Fibroblast of lung (primary cell): ENCODE measurements at regions not wholly inside any gene's neighbourhood (a gene's known extent, or its start where the extent isn't known, plus 50 kb on each side); places are given as distances from the start of the nearest gene placed in this dataset.

Experiments used
- DNase-seq, 2 donors: peaks; one replicate each; pipeline versions ENCODE4 v3.0.0 to v3.0.0-alpha.2; 2010; ENCODE audit warnings: low read depth in 2 of 2
- H2AFZ ChIP-seq: 2 replicates; pipeline ENCODE4 v1.5.1; 2012; ENCODE audit warnings: low read length, control low read depth, inconsistent platforms
- H3K27ac ChIP-seq: 2 replicates; pipeline ENCODE4 v1.5.1; 2011; ENCODE audit warnings: low read length, control low read depth; ENCODE audit not compliant: insufficient read depth
- H3K27me3 ChIP-seq: 2 replicates; pipeline ENCODE4 v1.5.1; 2011; ENCODE audit warnings: mild to moderate bottlenecking, low read length; ENCODE audit not compliant: control insufficient read depth, insufficient read depth
- H3K36me3 ChIP-seq: 2 replicates; pipeline ENCODE4 v1.5.1; 2011; ENCODE audit warnings: low read length; ENCODE audit not compliant: control insufficient read depth, insufficient read depth
- H3K4me1 ChIP-seq: 2 replicates; pipeline ENCODE4 v1.5.1; 2011; ENCODE audit warnings: low read length; ENCODE audit not compliant: control insufficient read depth, insufficient read depth; ENCODE audit errors: extremely low read depth
- H3K4me2 ChIP-seq: 2 replicates; pipeline ENCODE4 v1.5.1; 2011; ENCODE audit warnings: low read length, control low read depth; ENCODE audit not compliant: insufficient read depth; ENCODE audit errors: extremely low read depth
- H3K4me3 ChIP-seq, 4 experiments: fragments of 200-600 bp in 1 of 4; sonication (generic) in 1 of 4; replicated peaks in 1 of 4; 2 replicates each; pipeline ENCODE4 v1.5.1; 2011 to 2016; ENCODE audit warnings: low read length in 4 of 4, low read depth in 3 of 4, mild to moderate bottlenecking in 3 of 4, control low read depth in 2 of 4, inconsistent platforms in 1 of 4, mixed read lengths in 1 of 4; ENCODE audit not compliant: insufficient read depth in 1 of 4; ENCODE audit errors: control extremely low read depth in 1 of 4
- H3K79me2 ChIP-seq: 2 replicates; pipeline ENCODE4 v1.5.1; 2012; ENCODE audit warnings: mild to moderate bottlenecking, low read length, inconsistent platforms; ENCODE audit not compliant: control insufficient read depth, insufficient read depth
- H3K9ac ChIP-seq: 2 replicates; pipeline ENCODE4 v1.5.1; 2011; ENCODE audit warnings: mild to moderate bottlenecking, low read length, control low read depth; ENCODE audit not compliant: insufficient read depth
- H3K9me3 ChIP-seq: 2 replicates; pipeline ENCODE4 v1.5.1; 2012; ENCODE audit warnings: low read depth, low read length; ENCODE audit not compliant: control insufficient read depth, insufficient read depth
- H4K20me1 ChIP-seq: 2 replicates; pipeline ENCODE4 v1.5.1; 2011; ENCODE audit warnings: low read length; ENCODE audit not compliant: control insufficient read depth, insufficient read depth; ENCODE audit errors: extremely low read depth
- CTCF ChIP-seq, 2 donors: IDR thresholded peaks in 1 of 2; conservative IDR thresholded peaks in 1 of 2; 1 replicate in 1 of 2; 2 replicates in 1 of 2; pipeline ENCODE4 v1.5.1; 2011 to 2012; ENCODE audit warnings: low read length in 2 of 2, control low read depth in 1 of 2, inconsistent platforms in 1 of 2, low read depth in 1 of 2, mild to moderate bottlenecking in 1 of 2
- EZH2 ChIP-seq: IDR thresholded peaks from 2 replicates; pipeline ENCODE4 v1.5.1; 2012; ENCODE audit warnings: low read length, control low read depth, mild to moderate bottlenecking; ENCODE audit errors: missing control alignments

DNA sequence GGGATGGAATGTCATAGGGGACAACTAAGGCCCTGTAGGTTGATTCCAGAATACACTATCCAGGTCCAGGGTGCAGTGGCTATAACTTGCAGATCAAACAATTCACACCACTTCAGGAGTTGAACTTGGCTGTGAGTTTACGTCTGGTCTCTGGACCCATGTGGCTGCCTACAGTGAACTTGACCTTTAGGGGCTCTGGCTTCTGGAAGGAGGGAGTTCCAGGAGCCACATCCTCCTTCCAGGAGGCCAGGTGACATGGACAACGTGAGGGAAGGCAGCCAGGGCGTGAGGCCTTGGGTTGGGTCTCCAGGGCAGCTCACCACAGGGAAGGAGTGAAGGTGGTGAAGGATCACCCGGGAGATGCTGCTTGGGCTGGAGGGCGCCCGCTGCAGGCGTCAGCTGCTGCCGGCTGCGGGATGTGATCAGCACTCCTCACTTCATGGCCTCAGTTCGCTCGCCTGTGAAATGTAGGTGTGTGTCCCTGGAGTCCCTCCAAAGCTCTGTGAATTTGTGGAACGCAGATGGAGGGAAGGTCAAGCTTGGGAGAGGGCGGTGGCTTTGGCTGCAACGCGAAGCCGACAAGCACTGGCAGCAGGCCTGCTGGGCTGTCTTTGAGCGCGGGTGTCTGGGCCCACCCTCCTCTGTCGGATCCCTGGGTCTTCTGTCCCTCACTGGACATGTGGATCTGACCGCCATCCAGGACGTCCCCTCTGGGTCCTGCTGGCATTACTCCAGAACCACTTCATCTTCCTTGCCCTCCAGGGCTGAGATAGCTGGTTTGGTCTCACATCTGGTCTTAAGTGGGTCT lies 146.5 kb downstream of the GLI2 start:
- Histone ChIP-seq H4K20me1 (no peaks in the 10 kb centered on the region), H3K4me3 (no peak overlapping the region), H3K9ac (no peak overlapping the region), H3K79me2 (peaks cover 3% of the 10 kb centered on the region), H3K4me1 (no peaks in the 10 kb centered on the region), H2AFZ (no peak overlapping the region), H3K27ac (no peak overlapping the region), H3K4me2 (no peak overlapping the region), H3K27me3 (no peaks in the 10 kb centered on the region), H3K9me3 (no peaks in the 10 kb centered on the region), H3K36me3 (no peaks in the 10 kb centered on the region)
- no peak for TF ChIP-seq EZH2
- TF ChIP-seq CTCF (conservative IDR thresholded peaks at IDR 0.05 in 1 of 2, IDR thresholded peaks at IDR 0.05 in 1 of 2; ENCODE audit: low read depth in 1 of 2, low read length in 2 of 2), result no peak
- DNase-seq, result no peak

GRCh38 chr2:120883607-120884440 lies 148.2 kb downstream of the GLI2 start:
- no peak overlapping the region for H3K4me3 ChIP-seq
- H3K79me2 ChIP-seq, result peaks cover 3% of the 10 kb centered on the region
- no peaks in the 10 kb centered on the region for H3K36me3 ChIP-seq
- no peak overlapping the region for H3K4me2 ChIP-seq
- H4K20me1 ChIP-seq, result no peaks in the 10 kb centered on the region
- H3K27me3 ChIP-seq, result no peaks in the 10 kb centered on the region
- H3K9ac ChIP-seq, result no peak overlapping the region
- no peaks in the 10 kb centered on the region for H3K4me1 ChIP-seq
- H2AFZ ChIP-seq, result no peak overlapping the region
- DNase-seq, result no peak
- no peak overlapping the region for H3K27ac ChIP-seq
- TF ChIP-seq CTCF (conservative IDR thresholded peaks at IDR 0.05 in 1 of 2, IDR thresholded peaks at IDR 0.05 in 1 of 2; ENCODE audit: low read depth in 1 of 2, low read length in 2 of 2) (peak in 1 of 2 donors; percentile 2), EZH2 (no peak)
- no peaks in the 10 kb centered on the region for H3K9me3 ChIP-seq

- H3K27ac ChIP-seq, result no peak overlapping the region
- no peaks in the 10 kb centered on the region for H4K20me1 ChIP-seq
Observed at GRCh38 chr2:120884472-120885290, 149.0 kb downstream of the GLI2 start.

More at GRCh38 chr2:120884472-120885290, 149.0 kb downstream of the GLI2 start:
- Histone ChIP-seq H3K27me3 (no peaks in the 10 kb centered on the region), H2AFZ (no peak overlapping the region), H3K79me2 (peaks cover 3% of the 10 kb centered on the region), H3K9me3 (no peaks in the 10 kb centered on the region), H3K9ac (no peak overlapping the region), H3K4me3 (no peak overlapping the region), H3K4me1 (no peaks in the 10 kb centered on the region), H3K36me3 (no peaks in the 10 kb centered on the region), H3K4me2 (no peak overlapping the region)
- no peak for TF ChIP-seq CTCF (conservative IDR thresholded peaks at IDR 0.05 in 1 of 2, IDR thresholded peaks at IDR 0.05 in 1 of 2; ENCODE audit: low read depth in 1 of 2, low read length in 2 of 2)
- no peak for TF ChIP-seq EZH2
- no peak for DNase-seq
